Endothelial cell of umbilical vein (primary cell): ENCODE measurements at regions not wholly inside any gene's neighbourhood (a gene's known extent, or its start where the extent isn't known, plus 50 kb on each side); places are given as distances from the start of the nearest gene placed in this dataset.

Source experiments
- BruUV-seq: library from RNA; stranded (reverse); fragments of 400-500 nt; replicated peaks from 2 replicates; lab custom pipeline; 2021; lab: Mats Ljungman, UMichigan
- CTCF ChIA-PET: fragments of 300-600, 350-600 bp; sonication (Branson Sonifier 250); formaldehyde crosslinking; loops from one replicate; lab custom pipeline; 2021; ENCODE audit warnings: antibody characterized with exemption, inconsistent platforms; lab: Charles Lee
- POLR2A ChIA-PET: fragments of 300-600, 350-600 bp; sonication (Branson Sonifier 250); formaldehyde crosslinking; loops from one replicate; lab custom pipeline; 2021; ENCODE audit warnings: antibody characterized with exemption, inconsistent platforms; lab: Charles Lee
- DNase-seq: peaks from one replicate; pipeline ENCODE4 v3.0.0-alpha.2; 2011; ENCODE audit warnings: low read depth, low spot score
- FAIRE-seq: peaks from 2 replicates; lab custom pipeline; 2011; peaks lifted over from hg19 to GRCh38; lab: Jason Lieb, UNC
- H2AFZ ChIP-seq: 2 replicates; pipeline ENCODE4 v1.6.0; 2012; ENCODE audit warnings: low read depth, low read length, control low read depth, inconsistent platforms
- H3K27ac ChIP-seq: 2 replicates; pipeline ENCODE4 v1.5.1; 2011; ENCODE audit warnings: low read depth, mild to moderate bottlenecking, control low read depth, low read length, moderate library complexity; ENCODE audit not compliant: insufficient read depth
- H3K27me3 ChIP-seq, 2 experiments: 2 replicates each; pipeline versions ENCODE4 v1.6.0 to v1.6.1; 2011; ENCODE audit warnings: low read length in 2 of 2, mixed read lengths in 1 of 2; ENCODE audit not compliant: control insufficient read depth in 2 of 2, insufficient read depth in 2 of 2
- H3K36me3 ChIP-seq, 2 experiments: 2 replicates in 1 of 2; 3 replicates in 1 of 2; pipeline ENCODE4 v1.5.1; 2011; ENCODE audit warnings: low read length in 2 of 2, mild to moderate bottlenecking in 1 of 2, moderate library complexity in 1 of 2; ENCODE audit not compliant: control insufficient read depth in 2 of 2, insufficient read depth in 2 of 2; ENCODE audit errors: extremely low read depth in 1 of 2
- H3K4me1 ChIP-seq: 3 replicates; pipeline ENCODE4 v1.5.1; 2011; ENCODE audit warnings: mild to moderate bottlenecking, low read length; ENCODE audit not compliant: control insufficient read depth, insufficient read depth; ENCODE audit errors: extremely low read depth
- H3K4me2 ChIP-seq: 2 replicates; pipeline ENCODE4 v1.6.1; 2011; ENCODE audit warnings: low read length, control low read depth, mixed read lengths; ENCODE audit not compliant: insufficient read depth
- H3K4me3 ChIP-seq, 3 experiments: fragments of 200-600 bp in 1 of 3; sonication (generic), shearing (Covaris generic) in 1 of 3; replicated peaks in 1 of 3; 2 replicates each; pipeline ENCODE4 v1.5.1; 2011 to 2016; ENCODE audit warnings: control low read depth in 3 of 3, low read length in 3 of 3, mild to moderate bottlenecking in 2 of 3, inconsistent platforms in 1 of 3, low read depth in 1 of 3, moderate library complexity in 1 of 3; ENCODE audit not compliant: insufficient read depth in 1 of 3
- H3K79me2 ChIP-seq: 2 replicates; pipeline ENCODE4 v1.6.0; 2012; ENCODE audit warnings: low read length, inconsistent platforms; ENCODE audit not compliant: control insufficient read depth, insufficient read depth
- H3K9ac ChIP-seq: replicated peaks from 2 replicates; pipeline ENCODE3; 2011; ENCODE audit warnings: low read length, control low read depth; ENCODE audit not compliant: insufficient read depth; ENCODE audit errors: extremely low read depth
- H3K9me1 ChIP-seq: replicated peaks from 3 replicates; pipeline ENCODE4 v1.6.0; 2011; ENCODE audit warnings: mild to moderate bottlenecking, low read length; ENCODE audit not compliant: control insufficient read depth, insufficient read depth; ENCODE audit errors: extremely low read depth
- H3K9me3 ChIP-seq: replicated peaks from 2 replicates; pipeline ENCODE4 v1.5.1; 2012; ENCODE audit warnings: low read length, inconsistent platforms; ENCODE audit not compliant: control insufficient read depth, insufficient read depth
- H4K20me1 ChIP-seq: replicated peaks from 2 replicates; pipeline ENCODE3; 2011; ENCODE audit warnings: mild to moderate bottlenecking, low read length; ENCODE audit not compliant: control insufficient read depth, insufficient read depth; ENCODE audit errors: extremely low read depth
- EZH2 ChIP-seq: IDR thresholded peaks from 2 replicates; pipeline ENCODE4 v1.6.1; 2012; ENCODE audit warnings: borderline replicate concordance, low read depth, mild to moderate bottlenecking, moderate library complexity, low read length, inconsistent platforms; ENCODE audit not compliant: severe bottlenecking
- FOS ChIP-seq: IDR thresholded peaks from 2 replicates; pipeline ENCODE4 v1.6.1; 2011; ENCODE audit warnings: mild to moderate bottlenecking, low read length, moderate library complexity, borderline replicate concordance; ENCODE audit not compliant: insufficient read depth
- GATA2 ChIP-seq: IDR thresholded peaks from 2 replicates; pipeline ENCODE4 v1.7.0; 2011; ENCODE audit warnings: low read depth, mild to moderate bottlenecking, moderate library complexity, mixed read lengths, low read length; ENCODE audit not compliant: insufficient read length, insufficient read depth
- JUN ChIP-seq: IDR thresholded peaks from 2 replicates; pipeline ENCODE4 v1.6.1; 2011; ENCODE audit warnings: borderline replicate concordance, low read depth; ENCODE audit not compliant: insufficient read length, insufficient read depth
- MYC ChIP-seq: IDR thresholded peaks from one replicate; pipeline ENCODE4 v1.6.1; 2011; ENCODE audit warnings: mild to moderate bottlenecking, low read depth, low read length
- POLR2AphosphoS5 ChIP-seq: IDR thresholded peaks from 2 replicates; pipeline ENCODE4 v1.6.1; 2012; ENCODE audit warnings: low read depth, mild to moderate bottlenecking, control low read depth, low read length, moderate library complexity; ENCODE audit not compliant: insufficient read depth
- dilution Hi-C: fragments of 300-500 bp; cut with MboI; formaldehyde crosslinking; loops from one replicate; pipeline ENCODE4 v1.15.0; 2019; ENCODE audit warnings: low sequenced_read_pairs; ENCODE audit not compliant: extremely low pct_ligation_motif_present
- intact Hi-C: fragments of 100-400 bp; cut with micrococcal nuclease; formaldehyde crosslinking; loops from one replicate; pipeline ENCODE4 v1.10.0; 2022
- TF ChIP-seq, protein P1 (sequence below): IDR thresholded peaks from 2 replicates; pipeline ENCODE4 v1.6.1; 2011; ENCODE audit not compliant: insufficient read depth, insufficient read length
- TF ChIP-seq, protein P2 (sequence below), 2 donors: IDR thresholded peaks; 1 replicate in 1 of 2; 2 replicates in 1 of 2; pipeline ENCODE4 v1.5.1; 2011; ENCODE audit warnings: low read length in 2 of 2, mild to moderate bottlenecking in 2 of 2, moderate library complexity in 2 of 2, control low read depth in 1 of 2, inconsistent platforms in 1 of 2, low read depth in 1 of 2; ENCODE audit not compliant: insufficient read depth in 1 of 2; ENCODE audit errors: extremely low read depth in 1 of 2

DNA sequence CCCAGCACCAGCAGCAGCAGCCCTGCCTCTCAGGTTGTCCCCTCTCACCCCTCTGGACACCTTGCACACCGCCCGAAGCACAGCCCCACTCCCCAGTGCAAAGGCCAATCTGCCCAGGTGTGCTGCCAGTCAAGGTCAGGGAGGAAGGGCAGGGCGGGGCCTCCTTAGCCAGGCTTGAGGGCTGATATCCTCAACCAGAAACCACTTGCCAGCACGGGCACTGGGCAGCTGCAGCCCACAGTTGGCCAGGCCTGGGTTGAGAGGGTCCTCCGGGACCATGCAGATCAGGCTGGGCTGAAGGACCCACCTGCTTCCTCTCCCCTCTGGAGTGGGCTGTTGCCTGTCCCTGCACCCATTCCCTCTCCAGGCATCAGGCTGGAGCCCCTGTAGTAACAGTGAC lies 588.3 kb downstream of the NPHP4 start:
- Histone ChIP-seq H3K4me2 (no peak overlapping the region), H3K9me1 (no peaks in the 10 kb centered on the region), H3K79me2 (no peaks in the 10 kb centered on the region), H3K4me3 (no peak overlapping the region), H2AFZ (no peak overlapping the region), H3K27me3 (no peaks in the 10 kb centered on the region), H3K36me3 (no peaks in the 10 kb centered on the region), H3K9me3 (peaks cover 9% of the 10 kb centered on the region), H3K9ac (no peak overlapping the region), H3K27ac (no peak overlapping the region), H4K20me1 (no peaks in the 10 kb centered on the region), H3K4me1 (no peaks in the 10 kb centered on the region)
- dilution Hi-C loops: no loop called here
- CTCF ChIA-PET: no interaction called here
- DNase-seq (no peak), FAIRE-seq (no peak)
- intact Hi-C loops: no loop called here
- TF ChIP-seq MYC (no peak), POLR2AphosphoS5 (no peak), FOS (no peak), GATA2 (no peak), JUN (no peak), EZH2 (no peak)
- TF ChIP-seq, protein P1, sequence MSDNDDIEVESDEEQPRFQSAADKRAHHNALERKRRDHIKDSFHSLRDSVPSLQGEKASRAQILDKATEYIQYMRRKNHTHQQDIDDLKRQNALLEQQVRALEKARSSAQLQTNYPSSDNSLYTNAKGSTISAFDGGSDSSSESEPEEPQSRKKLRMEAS: no peak
- TF ChIP-seq, protein P2, sequence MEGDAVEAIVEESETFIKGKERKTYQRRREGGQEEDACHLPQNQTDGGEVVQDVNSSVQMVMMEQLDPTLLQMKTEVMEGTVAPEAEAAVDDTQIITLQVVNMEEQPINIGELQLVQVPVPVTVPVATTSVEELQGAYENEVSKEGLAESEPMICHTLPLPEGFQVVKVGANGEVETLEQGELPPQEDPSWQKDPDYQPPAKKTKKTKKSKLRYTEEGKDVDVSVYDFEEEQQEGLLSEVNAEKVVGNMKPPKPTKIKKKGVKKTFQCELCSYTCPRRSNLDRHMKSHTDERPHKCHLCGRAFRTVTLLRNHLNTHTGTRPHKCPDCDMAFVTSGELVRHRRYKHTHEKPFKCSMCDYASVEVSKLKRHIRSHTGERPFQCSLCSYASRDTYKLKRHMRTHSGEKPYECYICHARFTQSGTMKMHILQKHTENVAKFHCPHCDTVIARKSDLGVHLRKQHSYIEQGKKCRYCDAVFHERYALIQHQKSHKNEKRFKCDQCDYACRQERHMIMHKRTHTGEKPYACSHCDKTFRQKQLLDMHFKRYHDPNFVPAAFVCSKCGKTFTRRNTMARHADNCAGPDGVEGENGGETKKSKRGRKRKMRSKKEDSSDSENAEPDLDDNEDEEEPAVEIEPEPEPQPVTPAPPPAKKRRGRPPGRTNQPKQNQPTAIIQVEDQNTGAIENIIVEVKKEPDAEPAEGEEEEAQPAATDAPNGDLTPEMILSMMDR (IDR thresholded peaks at IDR 0.05; ENCODE audit: extremely low read depth in 1 of 2, insufficient read depth in 1 of 2, low read depth in 1 of 2, low read length in 2 of 2): no peak
- POLR2A ChIA-PET: no interaction called here
- BruUV-seq: no TSS peak
